Heart right ventricle (tissue), 16 donors: ENCODE measurements at regions not wholly inside any gene's neighbourhood (a gene's known extent, or its start where the extent isn't known, plus 50 kb on each side); places are given as distances from the start of the nearest gene placed in this dataset.

Experiments
- ATAC-seq, 8 donors: fragments of 200-7000 bp; cut with Tn5 transposase; one replicate each; pipeline ENCODE4 v1.9.1; 2020; ENCODE audit warnings: mild to moderate bottlenecking in 8 of 8, moderate library complexity in 8 of 8, moderate number of reproducible peaks in 1 of 8
- DNase-seq, 2 donors: peaks; one replicate each; pipeline ENCODE4 v3.0.0-alpha.2; 2020
- H3K27ac ChIP-seq, 10 donors: fragments of 200-600 bp; sonication (generic) in 2 of 10; one replicate each; pipeline versions ENCODE4 v1.5.0 to v1.8.0; 2020 to 2022; ENCODE audit warnings: mild to moderate bottlenecking in 3 of 10
- H3K27me3 ChIP-seq, 7 donors: fragments of 200-600 bp; one replicate each; pipeline ENCODE4 v1.8.0; 2021 to 2022; ENCODE audit warnings: mild to moderate bottlenecking in 2 of 7
- H3K36me3 ChIP-seq, 9 donors: fragments of 200-600 bp; sonication (generic) in 1 of 9; one replicate each; pipeline versions ENCODE4 v1.5.0 to v1.8.0; 2020 to 2022; ENCODE audit warnings: mild to moderate bottlenecking in 2 of 9
- H3K4me1 ChIP-seq, 9 donors: fragments of 200-600 bp; sonication (generic) in 1 of 9; one replicate each; pipeline versions ENCODE4 v1.5.0 to v1.8.0; 2020 to 2022; ENCODE audit warnings: mild to moderate bottlenecking in 4 of 9
- H3K4me3 ChIP-seq, 10 donors: fragments of 200-600 bp; sonication (generic) in 2 of 10; one replicate each; pipeline versions ENCODE4 v1.5.0 to v1.8.0; 2020 to 2022; ENCODE audit warnings: mild to moderate bottlenecking in 7 of 10, moderate library complexity in 2 of 10
- H3K9me3 ChIP-seq, 11 donors: fragments of 200-600 bp in 10 of 11; sonication (generic) in 2 of 11; one replicate each; pipeline versions ENCODE4 v1.5.0 to v1.8.0; 2013 to 2022; ENCODE audit warnings: mild to moderate bottlenecking in 2 of 11, control low read depth in 1 of 11, moderate library complexity in 1 of 11
- WGBS, 2 donors: extraction: QIAGEN DNeasy Blood & Tissue Kit; methylation state at CpG; one replicate each; pipeline ENCODE4 v1.1.7; 2013; ENCODE audit warnings: inconsistent platforms in 1 of 2; 5-methylcytosine and 5-hydroxymethylcytosine counted together
- intact Hi-C, 10 donors: fragments of 100-400 bp; cut with DNase I; formaldehyde crosslinking; loops; one replicate each; pipeline versions ENCODE4 v1.11.1 to v1.14.2; 2022
- TF ChIP-seq, protein P1 (sequence below), 9 donors: fragments of 200-600 bp; sonication (generic) in 2 of 9; IDR thresholded peaks; one replicate each; pipeline versions ENCODE4 v1.5.0 to v1.8.0; 2021 to 2022; ENCODE audit warnings: antibody characterized with exemption in 9 of 9, mild to moderate bottlenecking in 5 of 9, moderate library complexity in 1 of 9
- donor health status: Arrhythmogenic right ventricular cardiomyopathy.
- donor health status: ischemic (EF 13 %, LVEDD 7.1; RV severe dilation, severe dysfunction).
- donor health status: healthy with polysubstance abuse.
- donor health status: DM: no; HTN: yes; CAD: no.
- donor health status: DM: no; HTN: no; CAD: no.
- donor health status: ischemic (EF 25% LVEDD 6.9; RV normal size, moderate dysfunction).
- donor health status: ischemic (EF 25% LVEDD 5.7; RV mildly dilated, moderate dysfunction).
- donor health status: healthy.
- donor health status: DM: yes; HTN: yes; CAD: no.
- donor health status: Ischemic cardiomyopathy.
- donor health status: ischemic (EF 35%, LVEDD 5.7; RV mildly dilated, moderate dysfunction).
- donor health status: nonischemic (EF 11% LVEDD 7.7; RV severe dilation, severe dysfunction).
- donor health status: DM: yes; HTN: yes; CAD: no.
- donor health status: PGD.
- donor health status: ischemic (EF 29% LVEDD 5.4; RV normal size, mild dysfunction).
- donor health status: nonischemic (EF 23%, LVEDD 6.1; RV moderate dilation, normal function).

DNA sequence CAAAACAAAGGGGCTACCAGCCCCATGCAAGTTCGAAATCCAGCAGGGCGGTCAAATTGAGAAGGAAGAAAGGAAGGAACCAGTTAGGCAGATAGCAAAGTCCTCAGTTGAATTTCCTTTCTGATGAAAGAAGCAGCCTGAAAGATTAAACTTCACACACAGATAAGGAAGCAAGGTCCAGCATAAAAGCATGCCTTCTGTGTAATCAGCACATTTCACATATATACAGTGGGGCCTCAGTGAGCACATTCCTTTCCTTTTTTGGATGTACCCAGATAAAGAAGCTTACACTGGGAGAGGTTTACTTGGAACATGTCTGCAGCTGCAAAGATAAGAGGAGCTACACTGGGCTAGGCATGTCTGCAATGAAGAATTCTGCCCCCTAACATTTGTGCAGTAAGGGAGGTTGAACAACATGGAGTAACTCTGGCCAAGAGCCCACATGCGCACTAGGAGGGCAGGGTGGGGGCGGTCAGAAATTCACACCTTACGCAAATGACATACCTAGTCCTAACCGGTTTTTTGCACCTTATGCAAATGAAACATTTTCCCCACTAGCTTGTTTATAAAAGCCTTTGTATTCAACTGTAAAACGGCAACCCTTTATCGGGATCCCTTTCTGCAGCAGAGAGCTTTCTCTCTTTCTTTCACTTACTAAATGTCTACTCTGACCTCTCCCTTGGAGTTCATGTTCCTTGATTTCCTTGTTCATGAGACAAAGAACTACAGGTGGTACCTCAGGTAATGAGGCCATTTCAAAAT lies 149.7 kb upstream of the FBXL17 start:
- Histone ChIP-seq H3K27me3 (no peaks in the 10 kb centered on the region), H3K4me3 (no peak overlapping the region), H3K36me3 (no peaks in the 10 kb centered on the region), H3K27ac (no peak overlapping the region), H3K9me3 (peaks cover 0 to 14% (median 0%) of the 10 kb centered on the region in 11 donors), H3K4me1 (peaks cover 0 to 7% (median 4%) of the 10 kb centered on the region in 9 donors)
- TF ChIP-seq, protein P1, sequence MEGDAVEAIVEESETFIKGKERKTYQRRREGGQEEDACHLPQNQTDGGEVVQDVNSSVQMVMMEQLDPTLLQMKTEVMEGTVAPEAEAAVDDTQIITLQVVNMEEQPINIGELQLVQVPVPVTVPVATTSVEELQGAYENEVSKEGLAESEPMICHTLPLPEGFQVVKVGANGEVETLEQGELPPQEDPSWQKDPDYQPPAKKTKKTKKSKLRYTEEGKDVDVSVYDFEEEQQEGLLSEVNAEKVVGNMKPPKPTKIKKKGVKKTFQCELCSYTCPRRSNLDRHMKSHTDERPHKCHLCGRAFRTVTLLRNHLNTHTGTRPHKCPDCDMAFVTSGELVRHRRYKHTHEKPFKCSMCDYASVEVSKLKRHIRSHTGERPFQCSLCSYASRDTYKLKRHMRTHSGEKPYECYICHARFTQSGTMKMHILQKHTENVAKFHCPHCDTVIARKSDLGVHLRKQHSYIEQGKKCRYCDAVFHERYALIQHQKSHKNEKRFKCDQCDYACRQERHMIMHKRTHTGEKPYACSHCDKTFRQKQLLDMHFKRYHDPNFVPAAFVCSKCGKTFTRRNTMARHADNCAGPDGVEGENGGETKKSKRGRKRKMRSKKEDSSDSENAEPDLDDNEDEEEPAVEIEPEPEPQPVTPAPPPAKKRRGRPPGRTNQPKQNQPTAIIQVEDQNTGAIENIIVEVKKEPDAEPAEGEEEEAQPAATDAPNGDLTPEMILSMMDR (IDR thresholded peaks at IDR 0.05): no peak
- peak in 4 of 8 donors; percentile 47 to 67 (median 58) for ATAC-seq
- intact Hi-C loops: no loop called here
- no peak for DNase-seq
- 50 to 65% methylated on average over 8 of the region's 8 CpGs for WGBS, 2 donors

DNA sequence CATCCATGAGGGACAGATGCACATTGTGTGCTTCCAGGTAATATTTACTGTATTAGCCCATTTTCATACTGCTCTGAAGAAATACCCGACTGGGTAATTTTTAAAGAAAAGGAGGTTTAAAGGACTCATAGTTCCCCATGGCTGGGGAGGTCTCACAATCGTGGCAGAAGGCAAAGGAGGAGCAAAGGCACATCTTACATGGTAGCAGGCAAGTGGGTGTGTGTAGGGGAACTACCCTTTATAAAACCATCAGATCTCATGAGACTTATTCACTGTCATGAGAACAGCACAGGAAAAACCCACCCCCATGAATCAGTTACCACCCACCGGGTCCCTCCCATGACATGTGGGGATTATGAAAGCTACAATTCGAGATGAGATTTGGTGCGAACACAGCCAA lies 148.8 kb upstream of the FBXL17 start:
- WGBS, 2 donors: 88 to 94% methylated on average over 5 of the region's 5 CpGs
- Histone ChIP-seq H3K27ac (no peak overlapping the region), H3K36me3 (no peaks in the 10 kb centered on the region), H3K4me3 (no peak overlapping the region), H3K27me3 (no peaks in the 10 kb centered on the region), H3K4me1 (peaks cover 0 to 7% (median 4%) of the 10 kb centered on the region in 9 donors), H3K9me3 (peaks cover 0 to 20% (median 0%) of the 10 kb centered on the region in 11 donors)
- intact Hi-C loops: no loop called here
- DNase-seq: no peak
- TF ChIP-seq, protein P1 (IDR thresholded peaks at IDR 0.05): no peak
- ATAC-seq: no peak

DNA sequence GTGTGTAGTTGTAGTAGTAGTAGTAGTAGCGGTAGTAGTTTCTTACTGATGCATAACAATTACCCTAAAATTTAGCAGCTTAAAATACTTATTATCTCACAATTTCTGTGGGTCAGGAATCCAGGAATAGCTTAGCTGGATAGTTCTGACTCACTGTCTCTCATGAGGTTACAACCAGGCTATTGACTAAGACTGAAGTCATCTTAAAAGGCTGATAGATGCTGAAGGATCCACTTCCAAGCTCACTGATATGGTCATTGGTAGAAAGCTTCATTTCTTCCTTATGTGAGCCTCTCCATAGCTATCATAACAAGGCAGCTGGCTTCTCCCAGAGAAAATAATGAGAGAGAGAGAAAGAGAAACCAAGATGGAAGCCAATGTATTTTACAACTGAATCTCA lies 147.5 kb upstream of the FBXL17 start:
- intact Hi-C loops: no loop called here
- 2 to 54% methylated on average over 1 of the region's 1 CpG for WGBS, 2 donors
- ATAC-seq: no peak
- DNase-seq: no peak
- Histone ChIP-seq H3K4me1 (peaks cover 0 to 7% (median 4%) of the 10 kb centered on the region in 9 donors), H3K36me3 (no peaks in the 10 kb centered on the region), H3K9me3 (peaks cover 0 to 20% (median 0%) of the 10 kb centered on the region in 11 donors), H3K27ac (no peak overlapping the region), H3K27me3 (no peaks in the 10 kb centered on the region), H3K4me3 (no peak overlapping the region)
- TF ChIP-seq, protein P1 (IDR thresholded peaks at IDR 0.05): no peak

DNA sequence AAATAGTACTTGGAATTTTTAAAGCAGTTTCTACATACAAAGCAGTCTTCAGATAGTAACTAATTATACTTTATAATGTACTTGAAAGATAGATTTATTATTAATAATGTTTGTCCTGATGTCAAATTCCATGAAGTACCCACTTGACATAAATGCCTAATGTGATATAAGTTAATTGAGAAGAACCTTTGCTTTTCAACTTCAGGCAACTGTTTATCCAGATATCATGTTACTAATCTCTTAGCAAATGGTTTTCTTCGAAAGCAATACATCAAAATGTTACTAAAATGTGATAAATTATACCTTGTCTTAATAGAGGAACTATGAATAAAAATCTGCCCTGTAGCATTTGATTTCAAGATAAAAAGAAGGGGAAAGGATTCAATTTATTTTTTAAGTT lies 146.8 kb upstream of the FBXL17 start:
- H3K27me3 ChIP-seq: no peaks in the 10 kb centered on the region

More for the DNA sequence above, 146.8 kb upstream of the FBXL17 start:
- Histone ChIP-seq H3K4me1 (peaks cover 0 to 7% (median 4%) of the 10 kb centered on the region in 9 donors), H3K4me3 (no peak overlapping the region), H3K36me3 (no peaks in the 10 kb centered on the region), H3K9me3 (peaks cover 0 to 20% (median 0%) of the 10 kb centered on the region in 11 donors), H3K27ac (no peak overlapping the region)
- ATAC-seq (no peak), DNase-seq (no peak)
- intact Hi-C loops: no loop called here
- TF ChIP-seq, protein P1 (IDR thresholded peaks at IDR 0.05): no peak
- 81 to 91% methylated on average over 1 of the region's 1 CpG for WGBS, 2 donors
